ENCODE measurements at regions not wholly inside any gene's neighbourhood (a gene's known extent, or its start where the extent isn't known, plus 50 kb on each side); places are given as distances from the start of the nearest gene placed in this dataset.
"Not testable (repeated sequence)": the region's sequence is repeated elsewhere in the genome, so short reads cannot be mapped to it uniquely, and the experiment has no call there.

DNA sequence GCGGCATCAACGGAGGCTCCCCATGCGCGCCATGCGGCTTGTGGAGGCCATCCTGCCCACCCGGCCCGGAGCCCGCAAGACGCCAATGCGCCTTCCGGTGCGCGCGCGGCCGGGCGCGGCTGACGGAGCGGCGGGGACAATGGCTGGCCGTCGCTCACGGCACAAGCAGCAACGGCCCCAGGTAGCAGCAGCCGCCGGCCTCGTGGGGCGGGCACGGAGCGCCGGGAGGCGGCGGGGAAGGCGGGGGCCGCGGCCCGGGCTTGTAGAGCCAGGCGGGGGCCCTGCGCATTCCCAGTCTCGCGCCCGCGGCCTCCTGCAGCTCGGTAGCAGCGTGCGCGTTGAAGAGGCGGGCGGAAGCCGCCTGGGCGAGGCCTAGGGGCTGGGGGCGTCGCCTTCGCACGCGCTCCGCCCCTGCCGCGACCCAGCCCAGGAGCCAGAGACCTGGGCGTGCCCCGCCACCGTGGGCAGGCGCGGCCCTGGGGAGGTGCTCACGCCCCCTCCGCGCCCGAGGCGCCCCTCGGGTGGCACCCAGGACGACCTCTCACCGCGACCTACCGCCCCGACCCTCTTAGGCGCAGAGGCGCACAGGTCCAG is 207.1 kb upstream of the PRKX start:
- H3K27ac ChIP-seq, H3K4me3 ChIP-seq: not testable (repeated sequence)

GRCh38 chrX:3919668-3920423 is 206.4 kb upstream of the PRKX start:
- H3K4me3 ChIP-seq, H3K27ac ChIP-seq: not testable (repeated sequence)

DNA sequence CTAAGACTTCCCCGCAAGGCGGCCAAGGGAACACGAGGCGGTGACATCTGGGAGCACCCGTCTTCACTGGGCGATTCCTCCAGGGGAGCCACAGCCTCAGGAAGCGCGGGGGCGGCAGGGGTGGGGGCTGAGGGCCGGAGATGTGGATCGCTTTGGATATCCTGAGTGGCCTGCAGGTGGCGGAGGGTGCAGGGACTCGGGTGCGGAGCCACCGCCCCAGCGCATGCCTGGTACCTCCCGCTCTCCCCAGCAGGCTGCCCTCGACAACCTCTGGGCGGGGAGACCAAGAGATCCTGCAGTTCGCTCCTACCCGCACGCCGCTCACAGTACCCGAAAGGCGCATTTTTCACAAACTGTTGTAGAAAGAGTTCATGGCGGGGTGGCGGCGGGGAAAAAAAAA is 201.4 kb upstream of the PRKX start:
- not testable (repeated sequence) for H3K4me3 ChIP-seq, H3K27ac ChIP-seq

DNA sequence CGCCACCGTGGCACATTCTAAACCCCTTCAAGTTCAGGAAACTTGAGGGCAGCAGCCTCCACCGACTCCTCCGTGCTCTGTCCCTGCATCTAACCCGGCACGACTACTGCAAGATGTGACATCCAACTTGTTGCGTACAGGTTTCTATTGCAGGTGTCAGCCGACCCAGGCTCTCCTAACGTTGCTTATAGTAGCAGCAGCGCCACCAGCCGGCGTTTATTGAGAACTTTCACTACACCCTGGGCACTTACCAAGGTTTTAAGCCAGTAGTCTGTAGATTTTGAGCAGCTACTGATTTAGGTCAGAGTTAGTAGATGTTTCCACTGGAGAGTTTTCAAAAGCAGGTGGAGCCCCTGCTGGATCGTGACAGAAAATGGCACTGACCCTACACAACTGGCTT is 200.6 kb upstream of the PRKX start:
- not testable (repeated sequence) for H3K4me3 ChIP-seq, H3K27ac ChIP-seq

DNA sequence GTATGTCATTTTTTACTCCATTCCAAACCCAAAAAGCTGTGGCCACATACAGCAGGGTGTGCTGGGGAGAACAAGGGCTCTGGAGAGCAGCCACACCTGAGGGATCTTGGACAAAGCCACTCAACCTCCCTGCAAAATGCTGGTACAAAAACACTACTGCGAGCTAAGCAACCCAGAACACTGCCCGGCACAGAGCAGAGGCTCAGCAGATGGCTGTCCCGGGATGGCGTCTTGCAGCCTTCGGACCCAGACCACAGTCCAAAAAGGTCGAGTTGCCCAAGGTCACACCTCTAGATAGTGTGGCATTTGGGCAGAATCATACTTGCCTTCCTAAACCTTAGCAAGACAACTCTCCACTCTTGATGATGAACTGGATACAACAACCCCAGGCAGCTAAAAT is 197.6 kb upstream of the PRKX start:
- H3K27ac ChIP-seq, H3K4me3 ChIP-seq: not testable (repeated sequence)

DNA sequence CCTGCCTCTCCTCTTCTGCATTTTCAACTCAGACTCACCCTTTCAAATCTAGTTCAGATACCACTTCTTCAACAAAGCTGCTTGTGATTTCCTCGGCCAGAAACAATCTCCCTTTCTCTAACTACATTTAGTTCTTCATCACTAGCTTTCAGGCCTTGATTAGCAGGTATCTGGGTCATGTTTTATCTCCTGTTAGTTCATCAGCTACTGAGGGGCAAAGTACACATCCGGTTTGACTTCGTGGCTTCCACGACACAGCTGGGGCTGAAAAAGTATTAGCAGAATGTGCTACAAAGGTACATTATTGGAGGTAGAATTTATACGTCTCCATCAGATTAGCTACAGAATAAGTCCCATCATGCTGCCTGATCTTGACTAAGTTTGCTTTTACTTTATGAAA is 197.2 kb upstream of the PRKX start:
- not testable (repeated sequence) for H3K27ac ChIP-seq, H3K4me3 ChIP-seq

DNA sequence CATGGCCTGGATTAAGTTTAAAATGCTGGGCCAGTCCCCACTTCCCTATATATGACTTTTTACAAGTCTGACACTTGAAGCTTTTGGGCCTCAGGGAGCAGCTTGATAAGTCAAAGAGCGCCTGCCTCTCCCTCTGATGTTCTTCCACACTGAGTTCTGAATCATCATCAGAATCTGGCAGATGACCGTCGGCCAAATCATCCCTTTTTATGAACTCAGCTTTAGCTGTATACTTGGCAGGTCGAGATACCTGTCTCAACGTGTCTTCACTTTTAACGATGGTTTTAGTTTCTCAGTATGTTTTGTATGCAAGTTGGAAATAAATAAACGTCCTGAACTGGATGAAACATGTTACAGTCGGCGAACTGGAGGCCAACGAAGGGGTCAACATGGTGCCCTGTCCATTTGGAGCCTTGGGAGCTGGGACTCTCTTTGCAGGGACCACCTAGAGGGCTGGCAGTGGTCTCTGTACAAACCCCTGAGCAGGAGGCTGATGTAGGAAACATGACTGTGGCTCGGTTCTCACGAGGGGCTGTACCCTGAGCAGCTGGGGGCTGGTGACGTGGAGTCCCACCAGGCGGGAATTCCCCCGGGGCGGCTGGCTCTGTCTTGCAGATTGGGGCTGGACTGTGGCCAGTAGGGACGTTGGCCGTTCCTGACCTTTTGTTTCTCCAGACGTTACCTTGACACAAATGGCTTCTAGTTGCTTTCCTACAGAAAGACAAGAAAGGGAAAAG is 192.2 kb upstream of the PRKX start:
- H3K4me3 ChIP-seq: not testable (repeated sequence)

DNA sequence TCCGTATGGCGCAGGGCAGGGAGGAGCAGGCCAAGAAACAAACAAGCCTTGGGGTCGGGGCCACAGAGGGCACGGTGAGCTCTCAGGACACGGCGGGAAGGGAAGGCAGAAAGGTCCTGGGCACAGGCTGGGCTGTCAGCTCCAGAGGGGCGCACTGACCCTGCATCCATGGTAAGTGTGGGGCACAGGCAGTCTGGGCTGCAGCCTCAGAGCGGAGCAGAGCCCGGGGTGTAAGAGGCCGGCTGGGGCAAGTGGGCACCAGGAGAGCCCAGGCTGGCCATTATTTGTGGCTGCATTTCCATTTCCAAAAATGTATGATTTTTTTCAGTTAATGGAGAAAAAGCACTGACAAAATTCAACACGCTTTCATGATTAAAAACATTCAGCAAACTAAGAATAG is 188.8 kb upstream of the PRKX start:
- not testable (repeated sequence) for H3K27ac ChIP-seq, H3K4me3 ChIP-seq

More for the DNA sequence above, 192.2 kb upstream of the PRKX start:
- not testable (repeated sequence) for H3K27ac ChIP-seq

GRCh38 chrX:3896755-3897154 is 183.3 kb upstream of the PRKX start:
- not testable (repeated sequence) for H3K27ac ChIP-seq, H3K4me3 ChIP-seq

- not testable (repeated sequence) for H3K4me3 ChIP-seq, H3K27ac ChIP-seq
Observed at GRCh38 chrX:3882553-3882920, 169.1 kb upstream of the PRKX start.

GRCh38 chrX:3881898-3882552 is 168.6 kb upstream of the PRKX start:
- H3K4me3 ChIP-seq, H3K27ac ChIP-seq: not testable (repeated sequence)

DNA sequence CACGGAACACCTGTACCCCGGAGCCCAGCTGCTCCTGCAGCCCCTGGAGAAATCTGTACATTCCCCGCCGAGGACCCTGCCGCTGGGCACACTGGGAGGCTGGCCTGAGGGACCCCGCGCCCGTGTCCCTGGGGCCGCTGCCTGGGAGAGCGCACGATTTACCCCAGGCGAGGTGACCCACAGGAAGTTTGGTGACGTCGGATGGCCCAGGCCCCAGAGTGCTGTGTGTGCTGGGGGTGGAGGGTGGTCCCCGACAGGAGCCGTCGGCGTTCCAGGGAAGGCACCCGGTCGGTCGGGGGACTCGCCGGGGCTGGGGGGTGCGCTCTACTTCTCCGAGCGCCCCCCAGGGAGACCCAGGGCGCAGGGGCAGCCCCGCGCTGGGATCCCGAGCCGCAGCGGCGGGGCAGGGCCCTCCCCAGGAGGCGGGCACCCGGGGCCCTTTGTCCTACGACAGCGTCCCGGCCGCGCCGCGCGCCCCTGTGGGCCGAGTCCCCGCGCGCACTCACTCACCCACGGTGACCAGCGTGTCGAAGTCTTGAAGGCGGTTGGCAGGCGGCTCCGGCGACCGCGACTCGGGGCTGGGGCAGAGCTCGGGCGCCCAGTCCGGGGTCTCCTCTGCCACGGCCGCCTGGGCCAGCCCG is 167.9 kb upstream of the PRKX start:
- H3K4me3 ChIP-seq, H3K27ac ChIP-seq: not testable (repeated sequence)

DNA sequence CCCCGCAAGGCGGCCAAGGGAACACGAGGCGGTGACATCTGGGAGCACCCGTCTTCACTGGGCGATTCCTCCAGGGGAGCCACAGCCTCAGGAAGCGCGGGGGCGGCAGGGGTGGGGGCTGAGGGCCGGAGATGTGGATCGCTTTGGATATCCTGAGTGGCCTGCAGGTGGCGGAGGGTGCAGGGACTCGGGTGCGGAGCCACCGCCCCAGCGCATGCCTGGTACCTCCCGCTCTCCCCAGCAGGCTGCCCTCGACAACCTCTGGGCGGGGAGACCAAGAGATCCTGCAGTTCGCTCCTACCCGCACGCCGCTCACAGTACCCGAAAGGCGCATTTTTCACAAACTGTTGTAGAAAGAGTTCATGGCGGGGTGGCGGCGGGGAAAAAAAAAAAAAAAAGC is 162.9 kb upstream of the PRKX start:
- H3K27ac ChIP-seq, H3K4me3 ChIP-seq: not testable (repeated sequence)

- H3K27ac ChIP-seq, H3K4me3 ChIP-seq: not testable (repeated sequence)
Observed at GRCh38 chrX:3875638-3876037, 162.2 kb upstream of the PRKX start.

- H3K4me3 ChIP-seq, H3K27ac ChIP-seq: not testable (repeated sequence)
Observed at GRCh38 chrX:3872226-3872879, 158.9 kb upstream of the PRKX start.

DNA sequence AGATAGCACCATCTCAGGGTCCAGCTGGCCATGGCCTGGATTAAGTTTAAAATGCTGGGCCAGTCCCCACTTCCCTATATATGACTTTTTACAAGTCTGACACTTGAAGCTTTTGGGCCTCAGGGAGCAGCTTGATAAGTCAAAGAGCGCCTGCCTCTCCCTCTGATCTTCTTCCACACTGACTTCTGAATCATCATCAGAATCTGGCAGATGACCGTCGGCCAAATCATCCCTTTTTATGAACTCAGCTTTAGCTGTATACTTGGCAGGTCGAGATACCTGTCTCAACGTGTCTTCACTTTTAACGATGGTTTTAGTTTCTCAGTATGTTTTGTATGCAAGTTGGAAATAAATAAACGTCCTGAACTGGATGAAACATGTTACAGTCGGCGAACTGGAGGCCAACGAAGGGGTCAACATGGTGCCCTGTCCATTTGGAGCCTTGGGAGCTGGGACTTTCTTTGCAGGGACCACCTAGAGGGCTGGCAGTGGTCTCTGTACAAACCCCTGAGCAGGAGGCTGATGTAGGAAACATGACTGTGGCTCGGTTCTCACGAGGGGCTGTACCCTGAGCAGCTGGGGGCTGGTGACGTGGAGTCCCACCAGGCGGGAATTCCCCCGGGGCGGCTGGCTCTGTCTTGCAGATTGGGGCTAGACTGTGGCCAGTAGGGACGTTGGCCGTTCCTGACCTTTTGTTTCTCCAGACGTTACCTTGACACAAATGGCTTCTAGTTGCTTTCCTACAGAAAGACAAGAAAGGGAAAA is 153.8 kb upstream of the PRKX start:
- not testable (repeated sequence) for H3K27ac ChIP-seq, H3K4me3 ChIP-seq

- H3K27ac ChIP-seq, H3K4me3 ChIP-seq: not testable (repeated sequence)
Observed at GRCh38 chrX:3858332-3858731, 144.9 kb upstream of the PRKX start.

- Histone ChIP-seq H3K4me3 (peak overlapping the region; percentile 25 to 47 (median 36)), H3K27ac (peak overlapping the region in 10 of 21 experiments; percentile 58 to 84 (median 72))
Observed at GRCh38 chrX:3843522-3844145, 130.2 kb upstream of the PRKX start.
